ENCODE measurements at regions not wholly inside any gene's neighbourhood (a gene's known extent, or its start where the extent isn't known, plus 50 kb on each side); places are given as distances from the start of the nearest gene placed in this dataset.

DNA sequence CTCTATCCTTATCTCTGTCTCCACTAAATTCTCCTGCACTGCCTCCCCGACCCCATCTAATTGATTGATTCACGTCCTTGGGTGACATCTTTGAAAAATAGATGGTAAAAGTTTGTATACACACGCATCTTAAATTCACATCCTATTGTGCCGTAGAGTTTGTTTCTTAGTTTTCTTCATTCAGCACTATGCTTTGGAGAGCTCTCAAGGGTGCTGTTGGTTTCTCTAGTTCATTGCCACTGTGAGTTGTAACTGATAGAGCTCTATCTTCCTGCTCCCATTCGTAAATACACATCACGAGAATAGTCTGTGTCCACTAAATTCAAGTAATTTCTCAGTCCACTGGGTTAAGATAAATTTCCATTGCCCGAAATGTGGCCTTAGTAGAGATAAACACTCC lies 1537.4 kb downstream of the AACS start:
- no peak for DNase-seq (ENCODE audit: extremely low read depth in 1 of 2, low read depth in 1 of 2)

DNA sequence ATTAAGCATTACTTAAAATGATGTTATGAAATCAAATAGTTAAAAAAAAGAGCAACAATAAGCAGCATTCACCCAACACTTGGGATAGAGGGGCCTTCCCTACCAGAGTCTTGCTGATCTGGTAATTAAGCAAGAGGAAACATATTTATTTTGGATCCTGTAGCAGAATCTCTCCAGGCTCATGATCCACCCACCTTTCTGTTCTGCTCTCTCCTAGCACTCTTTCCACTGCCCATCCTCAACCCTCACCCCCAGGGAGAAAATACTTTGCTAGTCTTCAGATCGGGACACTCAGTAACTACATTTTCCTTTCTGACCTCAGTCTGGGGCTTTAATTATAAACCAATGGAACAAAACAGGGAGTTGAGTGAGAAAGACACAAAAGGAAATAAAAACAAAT lies 1541.9 kb downstream of the AACS start:
- no peak for DNase-seq (ENCODE audit: extremely low read depth in 1 of 2, low read depth in 1 of 2)

- DNase-seq (ENCODE audit: extremely low read depth in 1 of 2, low read depth in 1 of 2): no peak
These were observed 1542.6 kb downstream of the AACS start for GRCh38 chr12:126607867-126608266.

- DNase-seq (ENCODE audit: extremely low read depth in 1 of 2, low read depth in 1 of 2): no peak
These were observed 1543.5 kb downstream of the AACS start for GRCh38 chr12:126608607-126609175.

GRCh38 chr12:126616441-126616840 lies 1551.2 kb downstream of the AACS start:
- DNase-seq (ENCODE audit: extremely low read depth in 1 of 2, low read depth in 1 of 2): no peak

- no peak for DNase-seq (ENCODE audit: extremely low read depth in 1 of 2, low read depth in 1 of 2)
These were observed 1552.1 kb downstream of the AACS start for GRCh38 chr12:126617312-126617711.

GRCh38 chr12:126627596-126627995 lies 1562.4 kb downstream of the AACS start:
- no peak for DNase-seq (ENCODE audit: extremely low read depth in 1 of 2, low read depth in 1 of 2)

DNA sequence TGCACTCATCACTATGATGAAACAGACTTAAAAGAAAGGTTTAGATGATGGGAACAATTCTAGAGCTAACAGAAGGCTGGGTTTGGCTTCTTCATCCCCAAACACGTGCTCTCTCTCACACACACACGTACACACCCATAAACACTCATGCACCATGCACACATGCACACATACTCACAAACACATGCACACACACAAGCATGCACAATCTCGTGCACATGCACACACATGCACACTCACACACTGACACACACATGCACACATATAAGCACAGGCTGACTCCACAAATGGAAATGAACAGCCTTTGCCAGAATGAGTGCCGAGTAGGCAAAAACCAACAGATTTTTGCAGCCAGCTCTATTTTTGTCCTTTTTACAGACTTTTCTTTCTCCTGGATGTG lies 1571.6 kb downstream of the AACS start:
- no peak for DNase-seq (ENCODE audit: extremely low read depth in 1 of 2, low read depth in 1 of 2)

DNA sequence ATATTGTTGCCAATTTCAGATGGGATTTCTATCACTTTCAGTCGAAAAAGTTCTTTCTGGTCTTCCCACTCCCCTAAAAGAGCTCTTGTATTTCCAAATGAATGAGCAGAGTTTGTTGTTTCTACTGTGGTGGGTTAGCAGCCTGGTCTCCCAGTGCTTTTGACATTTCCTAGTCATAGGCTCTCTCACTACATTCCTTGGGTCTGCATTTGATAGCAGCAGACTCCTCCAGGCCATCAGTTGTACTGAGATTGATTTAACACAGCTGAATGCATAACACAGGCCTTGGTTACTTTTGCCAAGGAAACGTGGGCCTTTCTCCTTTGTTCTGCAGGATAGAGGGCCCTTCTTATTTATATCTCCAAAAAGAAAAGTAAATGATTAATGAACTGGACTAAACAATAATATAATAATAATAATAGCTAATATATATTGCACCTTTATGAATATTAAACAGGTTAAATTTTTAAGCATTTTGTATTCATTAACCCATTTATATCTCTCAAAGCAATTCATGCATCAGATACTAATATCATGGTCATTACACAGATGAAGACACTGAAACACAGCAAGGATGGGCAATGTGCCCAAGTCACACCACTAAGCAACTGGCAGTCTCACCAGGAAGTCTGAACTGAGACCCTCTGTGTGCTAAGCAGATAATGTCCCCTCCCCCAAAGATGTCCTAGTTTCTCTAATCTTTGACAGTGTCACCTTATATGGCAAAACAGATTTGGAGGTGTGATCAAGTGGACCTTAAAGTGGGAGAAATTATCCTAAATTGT lies 1579.2 kb downstream of the AACS start:
- DNase-seq (ENCODE audit: extremely low read depth in 1 of 2, low read depth in 1 of 2): no peak

- DNase-seq (ENCODE audit: extremely low read depth in 1 of 2, low read depth in 1 of 2): no peak
These were observed 1582.8 kb downstream of the AACS start for GRCh38 chr12:126648074-126648473.

GRCh38 chr12:126651133-126651532 lies 1585.9 kb downstream of the AACS start:
- no peak for DNase-seq (ENCODE audit: extremely low read depth in 1 of 2, low read depth in 1 of 2)

GRCh38 chr12:126663304-126664094 lies 1598.3 kb downstream of the AACS start:
- no peak for DNase-seq (ENCODE audit: extremely low read depth in 1 of 2, low read depth in 1 of 2)

DNA sequence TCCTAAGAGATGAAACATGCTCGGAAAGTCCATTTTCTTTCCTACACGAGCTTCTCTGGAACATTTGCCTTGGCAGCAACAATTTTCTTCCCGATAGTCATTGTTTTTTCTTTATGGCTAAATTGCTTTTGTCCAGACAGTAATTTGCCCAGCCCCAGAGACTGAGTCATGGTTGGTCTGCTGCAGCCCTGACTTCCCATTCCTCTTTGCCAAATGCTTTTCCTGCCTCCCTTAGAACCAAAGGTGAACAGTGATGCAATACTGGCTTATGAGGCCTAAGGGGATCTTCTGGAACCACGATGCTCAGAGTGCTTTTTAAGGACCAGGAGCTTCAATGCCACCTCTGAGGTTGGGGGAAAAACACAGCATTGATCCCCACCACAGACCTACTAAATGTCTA lies 1599.6 kb upstream of the TMEM132C start:
- no peak for DNase-seq (ENCODE audit: extremely low read depth in 1 of 2, low read depth in 1 of 2)

GRCh38 chr12:126668538-126668937 lies 1598.4 kb upstream of the TMEM132C start:
- DNase-seq (ENCODE audit: extremely low read depth in 1 of 2, low read depth in 1 of 2): no peak

GRCh38 chr12:126668961-126669360 lies 1598.0 kb upstream of the TMEM132C start:
- no peak for DNase-seq (ENCODE audit: extremely low read depth in 1 of 2, low read depth in 1 of 2)

- no peak for DNase-seq (ENCODE audit: extremely low read depth in 1 of 2, low read depth in 1 of 2)
These were observed 1590.5 kb upstream of the TMEM132C start for GRCh38 chr12:126676434-126676833.

DNA sequence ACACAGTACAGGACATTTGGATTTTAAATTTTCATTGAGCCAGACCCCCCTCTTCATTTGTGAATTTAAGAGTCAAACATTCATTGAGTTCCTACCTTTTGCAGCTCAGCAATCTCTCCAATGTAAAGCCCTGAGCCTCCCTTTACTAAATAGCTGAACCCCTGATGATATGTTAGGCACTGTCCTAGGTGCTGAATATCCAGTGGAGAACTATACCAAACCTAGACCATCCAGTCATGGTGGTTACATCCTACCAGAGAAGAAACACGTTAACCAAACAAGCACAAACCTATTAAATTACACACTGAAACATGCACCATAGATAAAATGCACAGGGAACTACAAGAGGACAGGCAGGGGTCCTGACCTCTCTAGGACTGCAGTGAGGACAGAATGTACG lies 1585.3 kb upstream of the TMEM132C start:
- no peak for DNase-seq (ENCODE audit: extremely low read depth in 1 of 2, low read depth in 1 of 2)

DNA sequence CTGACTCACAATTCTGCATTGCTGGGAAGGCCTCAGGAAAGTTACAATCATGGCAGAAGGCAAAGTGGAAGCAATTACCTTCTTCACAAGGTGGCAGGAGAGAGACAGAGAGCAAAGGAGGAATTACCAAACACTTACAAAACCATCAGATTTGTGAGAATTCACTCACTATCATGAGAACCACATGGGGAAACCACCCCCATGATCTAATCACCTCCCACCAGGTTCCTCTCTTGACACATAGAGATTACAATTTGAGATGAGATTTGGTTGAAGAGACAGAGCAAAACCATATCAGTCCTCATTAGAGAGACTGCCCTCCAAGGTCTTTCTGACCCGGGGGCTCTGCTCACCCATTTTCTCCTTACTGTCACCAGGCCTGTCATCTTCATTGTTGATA lies 1582.3 kb upstream of the TMEM132C start:
- no peak for DNase-seq (ENCODE audit: extremely low read depth in 1 of 2, low read depth in 1 of 2)

GRCh38 chr12:126685636-126686035 lies 1581.3 kb upstream of the TMEM132C start:
- no peak for DNase-seq (ENCODE audit: extremely low read depth in 1 of 2, low read depth in 1 of 2)

DNA sequence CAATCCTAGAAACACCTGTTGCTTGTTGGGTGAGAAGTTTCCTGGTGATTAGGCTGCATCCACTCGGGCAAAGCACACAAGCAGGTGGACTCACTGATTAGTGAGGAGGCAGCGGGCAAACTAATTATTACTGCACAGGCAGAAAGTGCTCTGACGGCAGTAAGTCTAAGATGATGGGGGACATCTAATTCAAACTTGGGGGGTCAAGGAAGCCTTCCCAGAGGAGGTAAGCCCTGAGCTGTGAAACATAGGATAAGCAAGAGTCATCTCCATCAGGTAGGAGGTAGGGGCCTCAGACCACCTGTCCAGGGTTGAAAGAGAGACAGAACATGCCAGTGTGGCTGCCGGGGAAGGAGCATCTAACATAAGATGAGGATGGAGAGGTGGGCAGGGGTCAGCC lies 1578.4 kb upstream of the TMEM132C start:
- DNase-seq (ENCODE audit: extremely low read depth in 1 of 2, low read depth in 1 of 2): no peak

DNA sequence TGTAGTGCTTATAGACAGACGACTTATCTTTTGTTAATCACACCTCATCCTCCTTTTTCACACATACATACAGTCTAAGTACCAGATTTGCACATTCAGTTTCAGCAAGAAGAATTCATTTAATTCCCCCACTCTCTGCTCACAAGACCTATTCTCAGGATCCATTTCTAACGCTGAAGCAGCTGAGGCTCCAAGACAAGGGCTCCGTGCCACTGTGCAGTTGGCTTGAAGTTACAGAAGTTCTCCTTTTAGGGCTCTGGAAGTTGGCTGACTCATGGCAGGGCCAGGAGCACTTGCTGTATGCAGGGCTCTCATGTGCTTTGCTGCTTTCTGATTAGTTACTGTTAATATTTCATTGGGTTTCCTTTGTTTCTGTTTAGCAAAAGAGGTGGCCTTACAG lies 1566.9 kb upstream of the TMEM132C start:
- no peak for DNase-seq (ENCODE audit: extremely low read depth in 1 of 2, low read depth in 1 of 2)

GRCh38 chr12:126704609-126705008 lies 1562.4 kb upstream of the TMEM132C start:
- DNase-seq (ENCODE audit: extremely low read depth in 1 of 2, low read depth in 1 of 2): no peak

All from activated CD8-positive, alpha-beta memory T cell treated with anti-CD3 and anti-CD28 coated beads for 1 hour (primary cell).